ENCODE measurements at regions not wholly inside any gene's neighbourhood (a gene's known extent, or its start where the extent isn't known, plus 50 kb on each side); places are given as distances from the start of the nearest gene placed in this dataset.

DNA sequence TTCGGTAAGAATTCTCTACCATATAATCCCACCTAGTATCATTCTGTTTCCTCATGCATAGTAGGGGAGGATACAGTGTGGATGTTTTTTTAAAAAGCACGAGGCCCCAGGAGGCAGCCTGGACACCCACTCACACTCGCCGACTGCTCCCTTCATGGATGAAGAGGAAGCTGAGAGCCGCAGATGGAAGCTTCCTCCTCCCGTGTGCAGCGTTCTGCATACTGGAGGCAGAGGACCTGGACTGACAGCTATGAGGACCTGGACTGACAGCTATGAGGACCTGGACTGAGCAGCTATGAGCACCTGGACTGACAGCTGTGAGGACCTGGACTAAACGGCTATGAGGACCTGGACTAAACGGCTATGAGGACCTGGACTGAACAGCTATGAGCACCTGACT is 234.4 kb downstream of the NDUFA10 start:
- TF ChIP-seq, protein P1, sequence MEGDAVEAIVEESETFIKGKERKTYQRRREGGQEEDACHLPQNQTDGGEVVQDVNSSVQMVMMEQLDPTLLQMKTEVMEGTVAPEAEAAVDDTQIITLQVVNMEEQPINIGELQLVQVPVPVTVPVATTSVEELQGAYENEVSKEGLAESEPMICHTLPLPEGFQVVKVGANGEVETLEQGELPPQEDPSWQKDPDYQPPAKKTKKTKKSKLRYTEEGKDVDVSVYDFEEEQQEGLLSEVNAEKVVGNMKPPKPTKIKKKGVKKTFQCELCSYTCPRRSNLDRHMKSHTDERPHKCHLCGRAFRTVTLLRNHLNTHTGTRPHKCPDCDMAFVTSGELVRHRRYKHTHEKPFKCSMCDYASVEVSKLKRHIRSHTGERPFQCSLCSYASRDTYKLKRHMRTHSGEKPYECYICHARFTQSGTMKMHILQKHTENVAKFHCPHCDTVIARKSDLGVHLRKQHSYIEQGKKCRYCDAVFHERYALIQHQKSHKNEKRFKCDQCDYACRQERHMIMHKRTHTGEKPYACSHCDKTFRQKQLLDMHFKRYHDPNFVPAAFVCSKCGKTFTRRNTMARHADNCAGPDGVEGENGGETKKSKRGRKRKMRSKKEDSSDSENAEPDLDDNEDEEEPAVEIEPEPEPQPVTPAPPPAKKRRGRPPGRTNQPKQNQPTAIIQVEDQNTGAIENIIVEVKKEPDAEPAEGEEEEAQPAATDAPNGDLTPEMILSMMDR (IDR thresholded peaks at IDR 0.05; ENCODE audit: insufficient read depth, low read length): no peak
- TF ChIP-seq POLR2AphosphoS5 (IDR thresholded peaks at IDR 0.05; ENCODE audit: low read depth) (no peak), SPI1 (IDR thresholded peaks at IDR 0.05; ENCODE audit: borderline replicate concordance, low read depth) (no peak), GABPA (IDR thresholded peaks at IDR 0.05; ENCODE audit: low read depth) (no peak)
- TF ChIP-seq, protein P2, sequence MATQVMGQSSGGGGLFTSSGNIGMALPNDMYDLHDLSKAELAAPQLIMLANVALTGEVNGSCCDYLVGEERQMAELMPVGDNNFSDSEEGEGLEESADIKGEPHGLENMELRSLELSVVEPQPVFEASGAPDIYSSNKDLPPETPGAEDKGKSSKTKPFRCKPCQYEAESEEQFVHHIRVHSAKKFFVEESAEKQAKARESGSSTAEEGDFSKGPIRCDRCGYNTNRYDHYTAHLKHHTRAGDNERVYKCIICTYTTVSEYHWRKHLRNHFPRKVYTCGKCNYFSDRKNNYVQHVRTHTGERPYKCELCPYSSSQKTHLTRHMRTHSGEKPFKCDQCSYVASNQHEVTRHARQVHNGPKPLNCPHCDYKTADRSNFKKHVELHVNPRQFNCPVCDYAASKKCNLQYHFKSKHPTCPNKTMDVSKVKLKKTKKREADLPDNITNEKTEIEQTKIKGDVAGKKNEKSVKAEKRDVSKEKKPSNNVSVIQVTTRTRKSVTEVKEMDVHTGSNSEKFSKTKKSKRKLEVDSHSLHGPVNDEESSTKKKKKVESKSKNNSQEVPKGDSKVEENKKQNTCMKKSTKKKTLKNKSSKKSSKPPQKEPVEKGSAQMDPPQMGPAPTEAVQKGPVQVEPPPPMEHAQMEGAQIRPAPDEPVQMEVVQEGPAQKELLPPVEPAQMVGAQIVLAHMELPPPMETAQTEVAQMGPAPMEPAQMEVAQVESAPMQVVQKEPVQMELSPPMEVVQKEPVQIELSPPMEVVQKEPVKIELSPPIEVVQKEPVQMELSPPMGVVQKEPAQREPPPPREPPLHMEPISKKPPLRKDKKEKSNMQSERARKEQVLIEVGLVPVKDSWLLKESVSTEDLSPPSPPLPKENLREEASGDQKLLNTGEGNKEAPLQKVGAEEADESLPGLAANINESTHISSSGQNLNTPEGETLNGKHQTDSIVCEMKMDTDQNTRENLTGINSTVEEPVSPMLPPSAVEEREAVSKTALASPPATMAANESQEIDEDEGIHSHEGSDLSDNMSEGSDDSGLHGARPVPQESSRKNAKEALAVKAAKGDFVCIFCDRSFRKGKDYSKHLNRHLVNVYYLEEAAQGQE (IDR thresholded peaks at IDR 0.05; ENCODE audit: insufficient replicate concordance, low read depth): no peak
